GM18517 (cell line): ENCODE measurements at regions not wholly inside any gene's neighbourhood (a gene's known extent, or its start where the extent isn't known, plus 50 kb on each side); places are given as distances from the start of the nearest gene placed in this dataset.
A peak's percentile ranks its signal among the peaks of the same experiment; 100 is the strongest.

ENCODE experiments used
- ATAC-seq: cut with Tn5 transposase; IDR thresholded peaks from one replicate; pipeline ENCODE4 v1.9.1; 2021; ENCODE audit warnings: mild to moderate bottlenecking, moderate library complexity; ENCODE audit not compliant: unreplicated experiment

DNA sequence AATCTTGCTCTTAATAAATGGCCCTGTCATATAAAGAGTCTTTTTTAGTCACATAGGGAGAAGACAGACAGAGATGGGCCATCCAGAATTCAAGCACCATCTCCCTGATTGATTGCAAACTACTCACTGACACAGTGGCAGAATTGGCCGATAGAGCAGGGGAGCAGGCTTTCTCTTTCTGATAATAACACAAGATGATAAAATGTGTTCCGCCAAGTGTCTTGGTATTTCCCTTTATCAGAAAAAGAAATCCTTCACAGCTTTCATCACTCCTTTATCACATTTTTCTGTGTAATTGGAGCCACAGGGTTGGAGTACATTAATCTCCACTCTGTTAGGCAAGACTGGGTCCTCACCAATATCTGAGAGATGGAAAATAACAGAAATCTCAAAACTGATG lies 406.0 kb downstream of the TMEM135 start:
- ATAC-seq = no peak

DNA sequence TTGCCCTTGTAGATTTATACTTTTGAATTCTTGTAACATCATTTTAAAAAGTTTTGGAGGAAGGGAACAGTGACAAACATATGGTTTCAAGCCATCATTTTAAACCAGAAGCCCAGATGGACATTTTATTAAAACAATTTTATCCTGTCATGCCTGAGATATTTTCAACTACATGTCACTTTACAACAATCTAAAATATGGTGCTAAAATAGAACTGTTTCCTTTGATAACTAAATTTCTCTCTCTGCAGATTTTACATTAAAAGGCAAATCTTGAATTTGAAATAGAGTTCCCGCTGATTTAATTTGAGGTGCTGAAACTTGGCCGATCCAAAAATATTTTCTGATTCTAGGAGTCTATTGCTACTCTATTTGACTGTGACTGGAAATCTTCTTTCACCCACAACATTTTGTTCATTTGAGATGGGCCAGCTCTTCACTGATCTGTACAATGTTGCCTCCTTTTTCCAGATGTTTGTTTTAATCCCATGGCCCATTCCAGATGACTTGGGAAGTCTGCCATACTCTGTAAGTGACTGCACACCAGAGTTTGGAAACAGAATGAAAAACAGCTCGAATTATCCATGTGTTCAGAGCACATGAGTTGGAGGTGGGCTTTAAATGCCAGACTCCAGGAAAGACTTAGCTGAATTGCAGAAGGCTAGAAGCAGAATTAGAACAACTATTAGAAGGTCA lies 402.5 kb downstream of the TMEM135 start:
- no peak for ATAC-seq

DNA sequence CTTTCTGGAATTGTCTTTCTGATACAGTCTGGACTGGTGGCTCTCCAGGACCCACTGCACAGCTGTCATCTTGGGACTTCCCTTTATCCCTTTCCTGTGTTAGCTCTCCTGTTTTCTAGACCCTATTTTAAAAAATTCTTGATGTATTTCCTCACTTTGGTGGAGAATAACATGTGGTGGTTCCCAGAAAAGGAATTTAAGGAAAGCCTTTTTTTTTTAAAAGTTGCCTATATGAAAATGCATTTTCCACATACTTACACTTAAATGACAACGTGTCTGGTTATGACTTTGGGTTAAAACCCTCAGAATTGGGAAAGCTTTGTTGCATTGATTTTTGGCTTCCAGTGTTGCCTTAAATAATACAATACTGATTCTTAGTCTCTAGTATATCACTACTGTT lies 400.7 kb downstream of the TMEM135 start:
- ATAC-seq = no peak

DNA sequence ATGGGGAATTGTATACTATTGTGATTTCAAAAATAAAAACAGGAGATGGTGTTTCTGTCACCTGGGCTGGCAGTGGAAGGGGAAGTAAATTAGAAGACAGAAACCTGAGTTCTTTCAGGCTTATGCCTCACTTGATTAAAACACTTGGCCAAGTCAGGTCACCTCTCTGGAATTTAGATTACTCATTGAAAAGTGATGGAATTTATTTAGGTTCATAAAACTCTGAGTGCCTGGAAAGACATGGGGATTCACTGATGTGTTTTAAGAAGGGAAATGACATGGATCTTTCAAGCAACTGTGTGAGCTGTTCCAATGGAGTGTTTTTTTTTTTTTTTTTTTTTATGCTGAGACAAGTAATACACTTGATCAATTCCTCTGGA lies 400.1 kb downstream of the TMEM135 start:
- ATAC-seq = no peak

DNA sequence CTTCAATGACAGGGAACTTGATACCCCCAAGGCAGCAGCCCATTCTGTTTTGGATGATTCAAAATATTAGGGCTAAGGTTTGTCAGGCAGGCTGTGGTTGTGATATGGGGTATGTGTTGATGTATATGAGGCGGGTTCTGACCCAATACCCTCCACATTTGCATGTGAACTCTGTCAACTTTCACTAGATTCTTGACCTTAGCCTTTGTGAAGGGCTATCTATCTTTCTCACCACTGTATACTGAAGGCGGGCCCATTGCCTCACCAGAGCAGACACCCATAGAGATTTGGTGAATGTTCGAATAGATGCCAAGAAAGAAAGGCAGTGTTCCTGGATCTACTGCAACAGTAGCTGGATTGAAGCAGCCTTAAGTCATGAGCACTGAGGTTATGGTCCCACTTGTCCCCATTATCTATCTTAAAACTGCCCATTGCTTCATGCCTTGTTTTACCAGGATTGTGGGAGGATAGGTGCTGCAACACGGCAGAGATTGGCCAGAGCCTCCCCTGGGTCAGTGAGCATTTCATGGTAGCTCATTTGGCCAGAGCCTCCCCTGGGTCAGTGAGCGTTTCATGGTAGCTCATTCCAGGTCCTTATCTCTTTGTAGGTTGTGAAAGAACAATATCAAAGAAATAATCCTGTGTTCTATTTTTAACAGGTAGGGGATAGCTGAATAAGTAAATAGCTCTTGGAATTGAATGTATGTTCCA lies 399.6 kb downstream of the TMEM135 start:
- ATAC-seq = no peak

DNA sequence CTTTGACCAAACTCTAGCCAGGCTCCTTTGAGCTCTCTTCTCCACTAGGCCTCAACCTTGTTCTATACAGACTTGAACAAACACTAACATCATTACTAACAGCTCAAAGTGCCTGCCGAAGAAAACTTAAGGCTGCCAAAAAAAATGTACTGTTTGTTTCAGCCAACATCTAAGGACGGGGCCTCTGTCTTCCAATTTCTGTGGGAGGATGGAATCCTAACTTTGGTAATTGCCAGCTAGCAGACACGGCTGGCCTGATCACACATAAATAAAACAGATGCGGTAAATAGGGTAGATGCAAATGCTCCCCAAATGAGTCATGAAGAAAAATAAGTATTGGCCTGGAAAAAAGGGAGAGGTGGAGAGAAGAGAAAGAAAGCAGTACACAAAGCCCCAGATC lies 394.3 kb downstream of the TMEM135 start:
- ATAC-seq = no peak

DNA sequence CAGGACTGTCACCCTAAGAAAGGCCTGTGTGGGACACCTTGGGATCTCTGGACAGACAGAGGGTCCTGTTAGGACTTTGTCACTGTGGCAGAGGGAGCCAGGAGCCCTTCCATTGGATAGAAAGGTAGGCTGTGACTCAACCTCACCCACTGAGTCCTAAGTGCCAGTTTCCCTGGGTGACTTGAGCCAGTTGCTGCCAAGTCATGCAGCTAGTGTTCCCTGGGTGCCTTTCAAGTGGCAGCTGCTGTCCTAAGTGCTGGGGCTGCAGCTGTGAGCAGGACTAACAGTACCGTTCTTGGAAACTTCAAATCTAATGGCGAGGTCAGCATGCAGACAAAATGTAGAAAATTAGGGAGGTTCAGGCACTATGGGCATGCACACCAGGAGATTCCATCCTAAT lies 393.7 kb downstream of the TMEM135 start:
- no peak for ATAC-seq

DNA sequence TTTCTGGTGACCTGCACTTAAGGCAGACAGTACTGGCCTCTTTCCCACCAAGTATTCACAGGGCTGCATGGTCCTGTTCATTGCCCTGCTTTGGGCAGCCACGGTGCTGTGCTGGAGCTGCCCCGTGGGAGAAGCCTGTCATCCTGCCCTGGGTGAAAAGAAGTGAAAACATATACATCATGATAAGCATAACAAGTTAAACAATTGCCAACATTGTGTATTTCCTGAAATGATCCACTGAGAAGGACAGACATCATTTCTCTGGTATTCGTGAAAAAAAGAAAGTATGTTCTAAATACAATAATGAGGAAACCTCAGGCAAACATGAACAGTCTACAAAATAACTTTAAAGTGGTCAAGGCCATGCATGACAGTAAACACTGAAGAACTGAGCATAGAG lies 393.1 kb downstream of the TMEM135 start:
- ATAC-seq = no peak

DNA sequence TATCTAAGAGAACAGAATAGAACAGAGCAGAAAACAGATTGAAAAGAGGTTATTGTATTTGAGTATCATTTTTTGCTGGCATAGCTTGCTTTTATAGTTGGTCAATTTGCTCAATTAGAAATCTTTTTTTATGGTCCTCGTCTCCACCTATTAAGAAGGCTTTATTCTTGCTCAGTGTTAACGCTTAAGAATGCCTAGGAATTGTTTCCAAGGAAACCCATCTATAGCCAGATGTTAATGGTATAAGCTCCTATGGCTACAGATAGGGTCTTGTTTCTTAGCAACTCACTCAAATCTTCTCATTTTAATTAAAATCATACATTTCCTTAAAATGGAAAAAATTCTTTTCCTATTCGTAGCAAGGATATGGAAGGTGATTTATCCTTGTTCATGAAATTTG lies 392.3 kb downstream of the TMEM135 start:
- no peak for ATAC-seq

DNA sequence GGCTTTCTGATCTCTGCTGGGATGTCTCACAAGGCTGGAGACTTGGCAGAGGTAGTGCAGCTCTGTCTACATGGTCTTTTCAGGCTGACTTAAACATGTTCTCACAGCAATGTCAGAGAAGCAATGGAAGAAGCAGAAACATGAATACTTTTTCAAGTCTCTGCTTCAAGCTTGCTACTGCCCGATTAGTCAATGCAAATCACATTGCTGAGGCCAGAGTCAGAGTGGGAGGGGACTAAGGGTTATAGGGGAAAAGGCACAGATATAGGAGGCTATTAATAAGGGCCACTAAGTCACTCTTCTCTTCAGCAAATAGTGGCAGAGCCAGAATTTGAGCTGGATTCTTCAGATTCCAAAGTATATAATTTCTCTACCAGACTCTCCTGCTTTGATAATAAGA lies 390.5 kb downstream of the TMEM135 start:
- ATAC-seq = no peak

DNA sequence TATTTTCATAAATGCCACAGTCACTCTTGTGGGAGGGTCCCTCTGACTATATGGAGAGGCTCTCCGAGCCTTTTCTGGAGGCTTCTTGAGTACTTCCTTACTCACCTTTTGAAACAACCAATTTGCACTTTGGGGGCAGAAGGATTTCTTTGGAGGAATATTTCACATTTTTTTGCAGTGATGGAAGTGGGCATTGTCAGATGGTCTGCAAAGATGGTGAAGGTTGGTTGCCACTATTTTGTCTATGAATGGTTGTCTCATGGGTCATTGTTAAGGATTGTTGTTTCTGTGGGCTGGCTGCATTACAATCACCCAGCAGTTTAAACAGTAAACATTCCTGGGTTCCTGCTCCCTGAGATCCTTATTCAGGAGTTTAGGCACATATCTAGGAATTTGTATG lies 388.2 kb downstream of the TMEM135 start:
- no peak for ATAC-seq

DNA sequence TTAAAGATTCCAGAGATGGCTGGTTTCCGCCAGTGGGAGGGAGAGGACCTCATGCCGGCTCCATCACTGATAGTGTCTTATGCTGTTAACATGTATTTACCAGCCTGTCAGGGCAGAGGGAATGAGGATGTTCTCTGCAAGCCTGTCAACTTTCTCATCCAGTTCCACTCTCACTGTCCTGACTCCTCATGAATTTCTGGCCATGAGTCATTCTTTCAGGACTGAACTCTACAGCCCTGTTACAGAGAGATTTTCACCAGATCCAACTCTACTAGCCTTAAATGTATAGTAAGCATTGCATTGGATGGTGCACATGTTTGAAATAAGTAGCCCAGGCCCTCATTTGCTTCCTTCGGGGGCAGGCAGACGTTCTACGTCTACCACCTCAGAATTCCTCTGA lies 387.7 kb downstream of the TMEM135 start:
- ATAC-seq = no peak

DNA sequence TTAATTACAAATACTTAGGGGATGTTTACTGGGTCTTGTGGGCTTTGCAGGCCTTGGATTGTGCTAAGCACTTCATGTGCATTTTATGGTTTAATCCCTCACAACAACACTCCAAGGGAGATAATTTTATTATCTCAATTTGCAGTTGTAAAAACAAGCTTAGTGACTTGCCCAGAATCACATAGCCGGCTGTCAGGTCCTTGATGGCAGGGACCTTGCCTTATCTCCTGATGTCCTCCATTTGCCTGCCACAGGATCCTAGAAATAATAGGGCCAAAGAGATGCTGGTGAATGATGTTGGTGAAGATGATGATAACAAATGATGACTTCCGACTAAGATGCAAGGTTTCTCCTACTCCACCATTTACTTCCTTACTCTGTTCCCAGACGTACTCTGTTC lies 385.4 kb downstream of the TMEM135 start:
- ATAC-seq = no peak

DNA sequence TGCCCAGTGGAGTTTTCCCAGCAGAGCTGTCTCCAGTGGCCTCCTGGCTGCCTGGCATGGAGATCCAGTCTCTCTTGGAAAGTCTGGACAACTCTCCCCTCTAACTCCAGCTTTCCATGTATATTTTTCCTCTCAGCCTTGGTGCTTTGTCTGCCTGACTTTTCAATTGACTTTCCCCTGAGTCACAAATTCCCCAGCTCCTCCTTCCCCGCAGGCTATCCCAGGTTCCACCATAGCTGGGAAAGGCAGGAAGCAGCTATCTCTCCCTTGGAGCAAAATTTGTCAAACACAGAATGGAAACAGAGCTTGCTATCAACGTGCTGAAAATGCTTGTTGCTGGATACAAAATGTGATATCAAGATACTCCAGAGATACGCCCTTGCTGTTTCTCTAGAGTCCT lies 384.8 kb downstream of the TMEM135 start:
- ATAC-seq = no peak

DNA sequence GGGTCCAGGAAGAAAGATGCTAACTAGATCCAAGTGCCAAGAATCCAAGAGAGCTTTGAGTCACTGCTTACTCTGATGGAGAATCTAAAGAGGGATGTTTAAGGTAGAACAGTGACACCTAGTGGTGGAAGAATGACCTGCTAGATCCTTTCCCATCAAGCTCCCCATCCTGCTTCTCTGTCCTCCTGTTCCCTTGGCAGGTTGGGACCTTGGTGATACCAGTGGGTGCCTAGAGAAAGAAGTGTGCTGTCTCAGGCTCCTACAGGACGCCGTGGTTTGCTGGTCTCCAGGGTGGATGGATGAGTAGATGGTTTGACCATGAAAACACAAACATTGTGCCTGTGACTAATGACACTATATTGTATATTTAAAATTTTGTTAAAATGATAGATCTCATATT lies 383.7 kb downstream of the TMEM135 start:
- ATAC-seq = peak; percentile 89

DNA sequence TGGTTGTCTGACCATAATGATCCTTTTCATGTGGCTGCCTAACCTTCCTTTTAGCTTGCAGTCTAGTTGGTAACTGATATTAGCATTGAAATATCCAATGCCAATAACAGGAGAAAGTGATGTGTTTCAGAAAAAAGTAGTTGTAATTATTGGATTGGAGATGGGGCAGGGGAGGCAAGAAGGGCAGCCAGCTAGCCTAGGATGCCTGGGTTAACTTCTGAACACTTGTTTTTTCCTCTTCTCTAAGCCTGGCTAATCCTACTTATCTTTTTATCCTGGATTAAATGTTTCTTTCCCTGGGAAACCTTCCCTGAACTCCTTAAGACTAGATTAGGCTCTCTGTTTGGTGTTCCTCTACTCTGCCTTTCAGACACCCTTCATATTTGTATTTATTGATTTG lies 380.2 kb downstream of the TMEM135 start:
- no peak for ATAC-seq

DNA sequence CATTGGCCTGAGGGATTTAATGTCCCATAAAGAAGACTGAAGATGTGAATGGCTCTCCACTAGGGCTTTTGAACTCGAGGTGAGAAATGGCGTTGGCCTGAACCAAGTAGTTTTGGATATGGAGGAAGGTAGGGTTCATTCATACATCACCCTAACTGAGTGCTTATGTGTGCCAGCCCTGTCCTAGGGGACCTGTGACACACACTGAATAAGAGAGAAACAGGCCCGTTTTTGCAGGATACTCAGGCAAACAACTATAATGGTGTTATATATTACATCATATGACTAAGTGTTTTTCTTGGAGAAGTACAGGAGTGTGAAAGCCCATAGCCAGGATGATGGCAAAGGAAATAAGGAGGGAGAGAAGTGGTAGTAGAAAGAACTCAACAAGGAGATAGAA lies 368.1 kb downstream of the TMEM135 start:
- no peak for ATAC-seq

DNA sequence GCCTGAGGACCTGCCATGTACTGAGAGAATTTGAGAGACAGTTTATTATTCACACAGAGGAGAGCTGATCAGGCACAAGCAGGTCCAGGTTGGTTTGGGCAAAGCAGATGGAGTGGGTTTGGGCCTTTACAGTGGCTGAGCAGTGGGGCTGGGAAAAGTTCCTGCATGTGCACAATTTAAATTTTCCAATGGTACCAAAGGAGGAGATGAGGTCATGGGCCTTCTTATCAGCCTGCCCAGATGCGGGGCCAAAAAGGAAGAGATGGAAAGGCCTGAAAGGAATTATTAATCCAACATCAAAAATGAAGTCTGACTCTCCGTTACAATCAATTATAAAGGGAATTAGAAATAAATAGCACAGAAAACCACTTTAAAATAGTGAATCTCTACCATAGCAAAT lies 367.6 kb downstream of the TMEM135 start:
- no peak for ATAC-seq

DNA sequence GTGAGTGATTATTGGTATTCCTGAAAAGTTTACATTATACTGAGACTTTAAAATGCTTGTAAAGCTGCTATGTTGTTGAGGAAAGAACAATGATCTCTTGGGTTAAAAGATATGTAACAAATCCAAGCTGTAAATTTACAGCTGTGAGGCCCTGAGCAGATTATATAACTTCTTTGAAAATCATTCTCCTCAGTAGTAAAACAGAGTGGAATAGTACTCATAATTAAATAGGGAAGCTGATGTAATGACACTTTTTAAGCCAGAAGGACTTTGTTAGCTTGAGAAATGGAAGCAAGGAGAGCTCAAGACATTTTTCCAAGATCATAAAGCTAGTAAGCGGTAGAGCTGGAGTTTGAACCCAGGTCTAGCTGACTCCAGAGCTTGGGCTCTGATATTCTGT lies 363.9 kb downstream of the TMEM135 start:
- no peak for ATAC-seq

DNA sequence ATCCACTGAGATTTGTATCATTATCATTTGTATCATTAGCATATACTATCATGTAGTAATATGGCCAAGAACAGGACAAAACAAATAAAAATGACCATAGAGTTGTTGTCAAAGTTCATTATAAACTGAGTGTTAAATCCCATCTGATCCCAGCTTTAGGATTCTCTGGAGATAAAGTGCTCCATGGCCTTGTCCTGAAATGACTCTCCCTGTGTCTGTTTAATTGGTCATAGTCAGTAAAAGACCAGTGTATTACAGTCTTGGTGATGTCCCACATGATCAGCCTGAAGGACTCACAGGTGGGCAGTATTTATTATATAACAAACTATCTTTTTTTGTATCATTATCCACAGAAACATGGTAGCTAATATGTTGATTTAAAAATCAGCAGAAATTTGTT lies 361.6 kb downstream of the TMEM135 start:
- ATAC-seq = no peak

DNA sequence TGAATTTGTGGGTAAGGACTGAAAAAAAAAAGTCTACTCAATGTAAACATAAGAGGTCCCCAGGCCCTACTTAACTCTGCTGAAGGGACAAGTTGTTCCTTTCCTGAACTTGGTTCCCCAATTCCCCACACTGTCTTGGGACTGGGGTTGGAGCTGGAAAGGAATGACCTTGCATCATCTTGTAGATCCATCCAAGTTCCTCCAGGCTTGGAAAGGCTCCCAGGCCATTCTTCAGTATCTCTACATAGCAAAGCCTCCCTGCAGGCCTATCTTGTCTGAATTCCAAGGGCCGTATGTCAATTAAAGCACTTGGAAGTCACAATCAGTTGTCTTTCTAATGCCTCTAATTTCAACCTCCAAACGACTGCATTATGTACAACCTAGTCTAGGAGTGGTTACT lies 361.2 kb downstream of the TMEM135 start:
- ATAC-seq = no peak

DNA sequence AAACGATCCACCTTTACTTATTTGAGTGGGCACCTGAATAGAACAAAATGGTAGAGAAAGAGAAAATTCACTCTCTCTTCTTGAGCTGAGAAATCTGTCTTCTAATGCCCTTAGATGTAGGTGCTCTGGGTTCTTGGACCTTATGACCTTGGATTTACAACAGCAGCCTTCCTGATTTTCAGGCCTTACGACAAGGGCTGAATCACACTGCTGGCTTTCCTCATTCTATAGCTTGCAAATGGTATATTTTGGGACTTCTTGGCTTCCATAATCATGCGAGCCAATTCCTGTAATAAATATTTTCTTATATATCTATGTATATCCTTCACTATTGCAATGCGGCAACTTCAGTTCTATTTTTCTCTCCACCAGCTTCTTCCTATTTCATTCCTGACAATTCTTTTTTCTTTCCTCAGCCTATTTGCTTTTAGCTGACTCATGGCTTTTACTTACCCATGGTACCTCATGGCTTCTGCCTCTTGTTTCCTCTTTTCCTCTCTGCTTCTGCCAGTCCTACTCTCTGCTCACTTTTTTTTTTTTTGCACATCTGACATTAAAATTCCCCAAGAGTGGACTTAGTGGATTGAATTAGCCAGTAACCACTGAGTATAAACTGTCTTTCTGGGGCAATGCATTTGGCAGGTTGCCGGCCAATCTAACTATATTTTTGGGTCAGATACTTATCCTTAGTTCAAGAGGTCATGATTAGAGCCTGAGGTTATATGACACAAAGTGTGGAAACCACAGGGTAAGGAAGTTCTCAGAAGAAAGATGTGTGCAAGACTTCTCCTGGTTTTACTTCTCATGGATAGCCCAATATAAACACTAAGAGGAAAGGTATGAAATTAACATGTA lies 359.5 kb downstream of the TMEM135 start:
- ATAC-seq = no peak
